Activated CD8-positive, alpha-beta memory T cell treated with anti-CD3 and anti-CD28 coated beads, Interleukin-2, amount 50 U/mL, for 48 hours (primary cell): ENCODE measurements at regions not wholly inside any gene's neighbourhood (a gene's known extent, or its start where the extent isn't known, plus 50 kb on each side); places are given as distances from the start of the nearest gene placed in this dataset.

Source experiments
- DNase-seq: peaks from one replicate; pipeline ENCODE4 v3.0.0-alpha.2; 2020

- no peak for DNase-seq
Measured at GRCh38 chr21:16377857-16378256, 648.1 kb downstream of the USP25 start.

- no peak for DNase-seq
Measured at GRCh38 chr21:16378525-16378924, 648.7 kb downstream of the USP25 start.

- no peak for DNase-seq
Measured at GRCh38 chr21:16388291-16388690, 658.5 kb downstream of the USP25 start.

GRCh38 chr21:16388911-16389560 is 659.3 kb downstream of the USP25 start:
- no peak for DNase-seq

- DNase-seq: no peak
Measured at GRCh38 chr21:16389643-16390042, 659.9 kb downstream of the USP25 start.

- DNase-seq: no peak
Measured at GRCh38 chr21:16395285-16395684, 665.5 kb downstream of the USP25 start.

GRCh38 chr21:16402752-16403151 is 673.0 kb downstream of the USP25 start:
- no peak for DNase-seq

GRCh38 chr21:16404776-16405175 is 675.0 kb downstream of the USP25 start:
- no peak for DNase-seq

- DNase-seq: no peak
Measured at GRCh38 chr21:16406355-16406754, 676.6 kb downstream of the USP25 start.

- no peak for DNase-seq
Measured at GRCh38 chr21:16407403-16408240, 677.8 kb downstream of the USP25 start.

GRCh38 chr21:16408280-16408679 is 678.5 kb downstream of the USP25 start:
- no peak for DNase-seq

- no peak for DNase-seq
Measured at GRCh38 chr21:16409352-16409751, 679.6 kb downstream of the USP25 start.

GRCh38 chr21:16418226-16418625 is 688.4 kb downstream of the USP25 start:
- no peak for DNase-seq

GRCh38 chr21:16418642-16419041 is 688.9 kb downstream of the USP25 start:
- no peak for DNase-seq

- no peak for DNase-seq
Measured at GRCh38 chr21:16419188-16419921, 689.6 kb downstream of the USP25 start.

GRCh38 chr21:16420031-16420724 is 690.4 kb downstream of the USP25 start:
- no peak for DNase-seq

GRCh38 chr21:16421007-16421406 is 691.2 kb downstream of the USP25 start:
- DNase-seq: no peak

GRCh38 chr21:16421965-16422364 is 692.2 kb downstream of the USP25 start:
- DNase-seq: no peak

GRCh38 chr21:16422702-16423101 is 692.9 kb downstream of the USP25 start:
- DNase-seq: no peak

GRCh38 chr21:16423921-16424320 is 694.1 kb downstream of the USP25 start:
- no peak for DNase-seq

GRCh38 chr21:16424331-16424751 is 694.6 kb downstream of the USP25 start:
- no peak for DNase-seq

GRCh38 chr21:16425376-16425775 is 695.6 kb downstream of the USP25 start:
- DNase-seq: no peak

- no peak for DNase-seq
Measured at GRCh38 chr21:16426936-16427335, 697.2 kb downstream of the USP25 start.
